ENCODE measurements at regions not wholly inside any gene's neighbourhood (a gene's known extent, or its start where the extent isn't known, plus 50 kb on each side); places are given as distances from the start of the nearest gene placed in this dataset.

GRCh38 chr2:104678181-104678580, 175.7 kb upstream of the POU3F3 start:
- ATAC-seq (no peak), DNase-seq (ENCODE audit: low spot score in 2 of 2) (no peak)
- H3K27ac Mint-ChIP-seq: no peak overlapping the region
- H3K4me1 Mint-ChIP-seq: no peaks in the 10 kb centered on the region
- H3K36me3 Mint-ChIP-seq: no peaks in the 10 kb centered on the region
- H3K4me3 Mint-ChIP-seq: no peak overlapping the region
- peaks cover 9% of the 10 kb centered on the region for H3K9me3 Mint-ChIP-seq

- no peaks in the 10 kb centered on the region for H3K9me3 Mint-ChIP-seq
- no peak for DNase-seq (ENCODE audit: low spot score in 2 of 2)
- no peak for ATAC-seq
- no peak overlapping the region for H3K27ac Mint-ChIP-seq
- H3K4me3 Mint-ChIP-seq: no peak overlapping the region
- H3K36me3 Mint-ChIP-seq: no peaks in the 10 kb centered on the region
- H3K4me1 Mint-ChIP-seq: no peaks in the 10 kb centered on the region
Observed at GRCh38 chr2:104685591-104685990, 168.3 kb upstream of the POU3F3 start.

- Mint-ChIP-seq H3K9me3 (peaks cover 2% of the 10 kb centered on the region), H3K36me3 (no peaks in the 10 kb centered on the region), H3K4me3 (no peak overlapping the region), H3K27ac (no peak overlapping the region), H3K4me1 (no peaks in the 10 kb centered on the region)
- no peak for ATAC-seq
- DNase-seq (ENCODE audit: low spot score in 2 of 2): no peak
Observed at GRCh38 chr2:104687147-104687546, 166.8 kb upstream of the POU3F3 start.

- Mint-ChIP-seq H3K4me3 (no peak overlapping the region), H3K36me3 (no peaks in the 10 kb centered on the region), H3K9me3 (peaks cover 2% of the 10 kb centered on the region), H3K4me1 (no peaks in the 10 kb centered on the region), H3K27ac (no peak overlapping the region)
- ATAC-seq (no peak), DNase-seq (ENCODE audit: low spot score in 2 of 2) (no peak)
Observed at GRCh38 chr2:104690255-104690984, 163.5 kb upstream of the POU3F3 start.

- no peak overlapping the region for H3K4me3 Mint-ChIP-seq
- H3K27ac Mint-ChIP-seq: no peak overlapping the region
- H3K4me1 Mint-ChIP-seq: no peaks in the 10 kb centered on the region
- ATAC-seq (no peak), DNase-seq (ENCODE audit: low spot score in 2 of 2) (no peak)
- H3K36me3 Mint-ChIP-seq: no peaks in the 10 kb centered on the region
- peaks cover 2% of the 10 kb centered on the region for H3K9me3 Mint-ChIP-seq
Observed at GRCh38 chr2:104698276-104698675, 155.6 kb upstream of the POU3F3 start.

- no peak overlapping the region for H3K27ac Mint-ChIP-seq
- no peak overlapping the region for H3K4me3 Mint-ChIP-seq
- H3K9me3 Mint-ChIP-seq: peaks cover 2% of the 10 kb centered on the region
- DNase-seq (ENCODE audit: low spot score in 2 of 2): no peak
- no peak for ATAC-seq
- no peaks in the 10 kb centered on the region for H3K4me1 Mint-ChIP-seq
- H3K36me3 Mint-ChIP-seq: no peaks in the 10 kb centered on the region
Observed at GRCh38 chr2:104701411-104701911, 152.5 kb upstream of the POU3F3 start.

- Mint-ChIP-seq H3K9me3 (peaks cover 1% of the 10 kb centered on the region), H3K4me3 (no peak overlapping the region), H3K4me1 (no peaks in the 10 kb centered on the region), H3K36me3 (no peaks in the 10 kb centered on the region), H3K27ac (no peak overlapping the region)
- DNase-seq (ENCODE audit: low spot score in 2 of 2): no peak
- ATAC-seq: no peak
Observed at GRCh38 chr2:104702031-104702850, 151.7 kb upstream of the POU3F3 start.

GRCh38 chr2:104703669-104704068, 150.2 kb upstream of the POU3F3 start:
- H3K4me1 Mint-ChIP-seq: no peaks in the 10 kb centered on the region
- peaks cover 4% of the 10 kb centered on the region for H3K9me3 Mint-ChIP-seq
- ATAC-seq (no peak), DNase-seq (ENCODE audit: low spot score in 2 of 2) (no peak)
- no peaks in the 10 kb centered on the region for H3K36me3 Mint-ChIP-seq
- H3K27ac Mint-ChIP-seq: no peak overlapping the region
- no peak overlapping the region for H3K4me3 Mint-ChIP-seq

GRCh38 chr2:104704496-104705245, 149.2 kb upstream of the POU3F3 start:
- H3K4me1 Mint-ChIP-seq: no peaks in the 10 kb centered on the region
- no peaks in the 10 kb centered on the region for H3K36me3 Mint-ChIP-seq
- no peak overlapping the region for H3K4me3 Mint-ChIP-seq
- H3K27ac Mint-ChIP-seq: no peak overlapping the region
- ATAC-seq (no peak), DNase-seq (ENCODE audit: low spot score in 2 of 2) (no peak)
- peaks cover 4% of the 10 kb centered on the region for H3K9me3 Mint-ChIP-seq

- H3K4me1 Mint-ChIP-seq: no peaks in the 10 kb centered on the region
- H3K4me3 Mint-ChIP-seq: no peak overlapping the region
- H3K36me3 Mint-ChIP-seq: no peaks in the 10 kb centered on the region
- H3K9me3 Mint-ChIP-seq: peaks cover 4% of the 10 kb centered on the region
- no peak overlapping the region for H3K27ac Mint-ChIP-seq
- ATAC-seq (no peak), DNase-seq (ENCODE audit: low spot score in 2 of 2) (no peak)
Observed at GRCh38 chr2:104707056-104707455, 146.9 kb upstream of the POU3F3 start.

- ATAC-seq (no peak), DNase-seq (ENCODE audit: low spot score in 2 of 2) (no peak)
- Mint-ChIP-seq H3K36me3 (no peaks in the 10 kb centered on the region), H3K27ac (no peak overlapping the region), H3K9me3 (peaks cover 4% of the 10 kb centered on the region), H3K4me3 (no peak overlapping the region), H3K4me1 (no peaks in the 10 kb centered on the region)
Observed at GRCh38 chr2:104708967-104709366, 144.9 kb upstream of the POU3F3 start.

- no peak overlapping the region for H3K27ac Mint-ChIP-seq
- ATAC-seq (no peak), DNase-seq (ENCODE audit: low spot score in 2 of 2) (no peak)
- no peaks in the 10 kb centered on the region for H3K36me3 Mint-ChIP-seq
- no peaks in the 10 kb centered on the region for H3K4me1 Mint-ChIP-seq
- H3K9me3 Mint-ChIP-seq: no peaks in the 10 kb centered on the region
- no peak overlapping the region for H3K4me3 Mint-ChIP-seq
Observed at GRCh38 chr2:104716061-104716460, 137.9 kb upstream of the POU3F3 start.

GRCh38 chr2:104733226-104733943, 120.5 kb upstream of the POU3F3 start:
- Mint-ChIP-seq H3K36me3 (no peaks in the 10 kb centered on the region), H3K4me1 (no peaks in the 10 kb centered on the region), H3K27ac (no peak overlapping the region), H3K9me3 (peaks cover 5% of the 10 kb centered on the region), H3K4me3 (no peak overlapping the region)
- DNase-seq (ENCODE audit: low spot score in 2 of 2) (no peak), ATAC-seq (no peak)

GRCh38 chr2:104734937-104735586, 118.9 kb upstream of the POU3F3 start:
- no peak overlapping the region for H3K27ac Mint-ChIP-seq
- H3K36me3 Mint-ChIP-seq: no peaks in the 10 kb centered on the region
- H3K4me1 Mint-ChIP-seq: no peaks in the 10 kb centered on the region
- no peak overlapping the region for H3K4me3 Mint-ChIP-seq
- no peak for ATAC-seq
- peaks cover 5% of the 10 kb centered on the region for H3K9me3 Mint-ChIP-seq
- DNase-seq (ENCODE audit: low spot score in 2 of 2): no peak

Data from stimulated activated effector memory CD8-positive, alpha-beta T cell treated with anti-CD3 and anti-CD28 coated beads, Interleukin-12 subunit alpha, Interleukin-12 subunit beta, amount 100 ng/mL, for 72 hours (primary cell).